ENCODE measurements at regions not wholly inside any gene's neighbourhood (a gene's known extent, or its start where the extent isn't known, plus 50 kb on each side); places are given as distances from the start of the nearest gene placed in this dataset.
"Not testable (repeated sequence)": the region's sequence is repeated elsewhere in the genome, so short reads cannot be mapped to it uniquely, and the experiment has no call there.

DNA sequence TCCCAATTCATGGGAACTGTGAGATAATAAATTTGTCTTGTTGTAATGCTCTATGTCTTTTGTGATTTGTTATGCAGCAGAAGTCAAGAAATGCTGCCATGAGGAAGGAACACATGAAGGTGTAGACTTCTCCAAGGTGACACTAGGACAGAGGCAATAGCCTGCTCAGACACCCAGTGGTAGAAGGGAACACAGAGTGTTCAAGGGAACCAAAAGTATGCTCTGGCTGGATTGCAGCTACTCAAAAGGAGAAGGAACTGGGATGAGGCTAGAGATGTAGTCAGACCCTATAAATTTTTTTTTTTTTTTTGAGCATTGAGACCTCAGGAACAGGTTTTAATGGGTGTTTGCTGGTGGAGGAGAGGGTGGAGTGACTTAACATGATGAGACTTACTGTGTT lies 232.5 kb downstream of the PARP8 start:
- Mint-ChIP-seq H3K27ac (no peak overlapping the region), H3K36me3 (ENCODE audit: low read depth) (no peaks in the 10 kb centered on the region), H3K4me1 (ENCODE audit: low read depth) (no peaks in the 10 kb centered on the region), H3K27me3 (ENCODE audit: low read depth) (no peaks in the 10 kb centered on the region), H3K9me3 (no peaks in the 10 kb centered on the region), H3K4me3 (no peak overlapping the region)

- Mint-ChIP-seq H3K9me3 (no peaks in the 10 kb centered on the region), H3K36me3 (ENCODE audit: low read depth) (no peaks in the 10 kb centered on the region), H3K4me1 (ENCODE audit: low read depth) (no peaks in the 10 kb centered on the region), H3K27me3 (ENCODE audit: low read depth) (no peaks in the 10 kb centered on the region), H3K4me3 (no peak overlapping the region), H3K27ac (no peak overlapping the region)
These were observed 234.6 kb downstream of the PARP8 start for GRCh38 chr5:50900952-50901510.

DNA sequence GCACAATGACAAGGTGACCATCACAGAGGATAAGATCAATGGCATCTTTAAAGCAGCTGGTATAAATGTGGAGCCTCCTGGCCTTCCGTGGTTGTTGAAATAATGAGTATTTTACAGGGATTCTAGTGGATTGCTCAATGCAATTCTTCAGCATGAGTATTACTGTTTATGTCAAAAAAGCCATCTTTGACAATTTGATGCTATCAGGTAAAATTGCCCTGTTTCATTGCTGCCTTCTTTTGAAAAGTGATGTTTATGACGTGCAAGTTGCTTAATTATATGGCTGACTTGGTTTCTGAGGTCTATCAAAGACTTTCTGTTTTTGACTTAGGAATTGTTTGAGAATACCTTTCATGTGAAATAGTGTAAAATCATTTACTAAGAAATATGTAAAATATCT lies 237.2 kb downstream of the PARP8 start:
- Mint-ChIP-seq H3K9me3 (no peaks in the 10 kb centered on the region), H3K36me3 (ENCODE audit: low read depth) (no peaks in the 10 kb centered on the region), H3K27ac (no peak overlapping the region), H3K27me3 (ENCODE audit: low read depth) (no peaks in the 10 kb centered on the region), H3K4me3 (no peak overlapping the region), H3K4me1 (ENCODE audit: low read depth) (no peaks in the 10 kb centered on the region)

DNA sequence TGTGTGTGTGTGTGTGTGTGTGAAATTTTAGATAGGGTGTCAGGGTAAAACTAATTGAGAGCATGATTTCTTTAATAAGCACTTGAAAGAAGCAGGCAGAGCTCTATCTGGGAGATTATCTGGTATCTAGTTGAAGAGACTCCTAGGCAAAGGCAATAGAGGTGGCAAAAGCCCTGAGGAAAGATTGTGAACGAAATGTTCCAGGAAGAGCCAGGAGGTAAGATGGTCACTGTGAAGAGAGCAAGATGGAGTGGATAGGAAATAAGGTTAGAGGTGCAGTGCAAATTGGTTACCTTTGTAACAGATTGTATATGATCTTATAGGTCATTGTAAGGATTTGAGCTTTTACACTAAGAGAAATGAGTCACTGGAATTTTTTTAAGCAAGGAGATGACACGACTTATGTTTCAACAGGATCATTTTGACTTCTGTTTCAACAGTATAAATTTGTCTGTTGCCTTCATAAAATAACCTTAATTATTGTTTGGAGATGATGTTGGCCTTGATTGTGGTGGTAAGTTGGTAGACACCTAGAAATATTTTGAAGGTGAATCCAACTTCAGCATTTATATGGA lies 239.6 kb downstream of the PARP8 start:
- H3K27ac Mint-ChIP-seq: no peak overlapping the region
- H3K9me3 Mint-ChIP-seq: no peaks in the 10 kb centered on the region
- no peaks in the 10 kb centered on the region for H3K4me1 Mint-ChIP-seq (ENCODE audit: low read depth)
- no peak overlapping the region for H3K4me3 Mint-ChIP-seq
- H3K27me3 Mint-ChIP-seq (ENCODE audit: low read depth): no peaks in the 10 kb centered on the region
- no peaks in the 10 kb centered on the region for H3K36me3 Mint-ChIP-seq (ENCODE audit: low read depth)

DNA sequence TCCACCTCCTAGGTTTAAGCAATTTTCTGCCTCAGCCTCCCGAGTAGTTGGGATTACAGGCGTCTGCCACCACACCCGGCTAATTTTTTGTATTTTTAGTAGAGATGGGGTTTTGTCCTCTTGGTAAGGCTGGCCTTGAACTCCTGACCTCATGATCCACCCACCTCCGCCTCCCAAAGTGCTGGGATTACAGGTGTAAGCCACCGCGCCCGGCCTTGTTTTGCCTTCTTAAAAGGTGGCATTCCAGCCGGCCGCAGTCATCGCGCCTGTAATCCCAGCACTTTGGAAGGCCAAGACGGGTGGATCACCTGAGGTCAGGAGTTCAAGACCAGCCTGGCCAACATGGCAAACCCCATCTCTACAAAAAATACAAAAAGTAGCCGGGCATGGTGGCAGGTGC lies 253.7 kb downstream of the PARP8 start:
- not testable (repeated sequence) for H3K27me3 Mint-ChIP-seq (ENCODE audit: low read depth); H3K36me3 Mint-ChIP-seq (ENCODE audit: low read depth); H3K27ac Mint-ChIP-seq; H3K9me3 Mint-ChIP-seq; H3K4me1 Mint-ChIP-seq (ENCODE audit: low read depth); H3K4me3 Mint-ChIP-seq

DNA sequence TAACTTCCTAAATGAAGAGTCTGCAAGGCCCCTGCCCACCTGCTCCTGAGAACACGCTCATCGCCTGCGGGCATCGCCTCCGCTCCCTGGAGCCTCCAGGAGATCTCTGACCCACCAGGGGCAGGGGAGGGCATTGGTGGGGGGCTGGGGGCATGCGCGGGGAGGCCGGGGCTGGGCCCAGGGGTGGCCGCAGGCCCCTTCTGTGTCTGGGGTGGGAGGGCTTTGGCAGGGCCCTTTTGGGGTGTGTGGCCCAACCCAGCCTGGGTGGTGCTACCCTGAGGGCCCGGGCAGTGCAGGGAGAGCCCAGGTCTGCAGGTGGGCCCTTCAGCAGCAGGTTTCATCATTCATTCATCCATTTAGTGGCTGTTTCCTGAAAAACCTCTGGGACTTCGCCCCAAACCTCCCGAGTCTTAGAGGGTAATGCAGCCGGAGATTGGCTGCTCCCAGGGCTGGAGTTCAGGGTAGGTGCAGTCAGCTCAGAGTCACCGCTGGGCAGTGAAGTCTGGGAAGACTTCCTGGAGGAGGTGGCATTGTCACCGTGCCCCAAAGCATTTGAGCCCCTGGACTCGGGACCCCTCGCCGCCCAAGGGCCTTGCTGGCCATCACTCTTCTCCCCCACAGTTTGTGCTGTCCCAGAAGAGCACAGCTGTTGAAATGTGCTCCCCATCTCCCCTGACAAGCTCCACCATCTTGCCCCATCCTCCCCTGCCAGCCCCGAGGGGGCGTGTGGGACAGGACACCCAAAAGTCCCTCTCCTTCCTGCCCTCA lies 255.1 kb downstream of the PARP8 start:
- H3K27me3 Mint-ChIP-seq (ENCODE audit: low read depth): peaks cover 5% of the 10 kb centered on the region
- no peaks in the 10 kb centered on the region for H3K9me3 Mint-ChIP-seq
- H3K4me1 Mint-ChIP-seq (ENCODE audit: low read depth): no peaks in the 10 kb centered on the region
- H3K27ac Mint-ChIP-seq: no peak overlapping the region
- H3K36me3 Mint-ChIP-seq (ENCODE audit: low read depth): no peaks in the 10 kb centered on the region
- H3K4me3 Mint-ChIP-seq: no peak overlapping the region

DNA sequence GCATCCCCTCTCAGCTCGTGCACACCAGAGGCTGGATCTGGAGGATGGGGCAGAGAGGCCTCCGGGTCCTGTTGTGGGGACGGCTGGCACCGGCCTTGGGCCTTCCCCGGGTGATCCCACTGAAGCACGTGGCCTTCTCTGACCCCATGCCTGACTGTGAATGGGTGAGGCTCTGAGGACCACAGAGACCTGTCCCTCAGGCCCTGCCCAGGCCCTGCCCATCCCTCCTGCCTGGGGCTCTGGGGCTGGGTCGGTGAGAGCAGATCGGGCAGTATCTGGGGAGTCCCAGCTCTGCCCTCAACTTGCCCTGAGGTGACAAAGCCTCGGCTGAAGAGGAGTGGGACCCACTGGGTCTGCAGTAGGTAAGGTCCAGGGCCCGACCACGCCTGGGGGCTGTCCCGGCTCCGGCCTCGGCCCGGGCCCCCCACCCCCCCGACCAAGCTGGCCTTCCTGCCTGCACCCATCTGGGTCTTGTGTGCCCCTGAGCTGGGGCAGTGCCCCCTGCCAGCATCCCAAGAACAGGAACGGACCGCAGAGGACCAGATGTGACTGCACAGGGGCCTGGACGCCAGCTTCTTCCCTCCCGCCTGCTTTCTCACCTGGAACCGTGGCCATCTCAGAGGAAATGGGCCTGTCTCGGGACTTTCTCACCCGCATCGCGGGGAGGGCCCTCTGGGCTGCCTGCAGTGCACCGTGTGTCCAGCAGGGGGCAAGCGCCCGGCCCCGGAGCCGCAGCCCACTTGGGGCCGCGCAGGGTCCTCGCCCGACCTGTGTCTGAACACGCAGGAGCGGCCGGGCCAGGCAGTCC lies 255.9 kb downstream of the PARP8 start:
- not testable (repeated sequence) for H3K36me3 Mint-ChIP-seq (ENCODE audit: low read depth); H3K4me3 Mint-ChIP-seq; H3K27me3 Mint-ChIP-seq (ENCODE audit: low read depth); H3K4me1 Mint-ChIP-seq (ENCODE audit: low read depth); H3K27ac Mint-ChIP-seq; H3K9me3 Mint-ChIP-seq

GRCh38 chr5:50922942-50923767 lies 256.7 kb downstream of the PARP8 start:
- no peaks in the 10 kb centered on the region for H3K4me1 Mint-ChIP-seq (ENCODE audit: low read depth)

DNA sequence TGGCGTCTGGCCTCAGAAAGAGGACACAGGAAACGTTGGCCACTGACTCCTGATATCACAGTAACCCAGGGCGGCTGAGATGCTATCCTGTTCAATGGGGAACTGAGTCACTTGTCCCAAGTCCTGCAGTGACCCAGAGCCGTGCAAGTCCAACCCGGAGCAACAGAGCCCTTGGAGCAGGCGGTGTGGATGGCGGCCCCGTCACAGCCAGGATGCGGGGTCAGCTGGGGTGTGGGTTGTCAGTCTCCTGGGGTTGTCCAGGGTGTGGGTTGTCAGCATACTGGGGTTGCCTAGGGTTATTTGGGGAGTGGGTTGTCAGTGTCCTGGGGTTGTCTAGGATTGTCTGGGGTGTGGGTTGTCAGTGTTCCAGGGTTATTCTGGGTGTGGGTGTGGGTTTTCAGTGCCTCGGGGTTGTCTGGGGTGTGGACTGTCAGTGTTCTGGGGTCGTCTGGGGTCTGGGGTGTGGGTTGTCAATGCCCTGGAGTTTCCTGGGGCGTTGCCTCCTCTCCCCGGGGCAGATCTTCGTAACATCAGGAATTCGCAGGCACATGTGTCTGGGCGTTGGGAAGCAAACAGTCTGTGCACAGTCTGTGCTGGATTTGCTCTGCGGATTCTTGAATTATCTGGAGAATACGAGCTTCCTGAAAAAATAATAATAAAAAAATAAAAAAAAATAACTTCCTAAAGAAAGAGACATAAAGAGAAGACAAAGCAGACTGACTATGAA lies 257.5 kb downstream of the PARP8 start:
- Mint-ChIP-seq H3K4me3 (no peak overlapping the region), H3K36me3 (ENCODE audit: low read depth) (no peaks in the 10 kb centered on the region), H3K27ac (no peak overlapping the region), H3K27me3 (ENCODE audit: low read depth) (peaks cover 5% of the 10 kb centered on the region), H3K9me3 (no peaks in the 10 kb centered on the region), H3K4me1 (ENCODE audit: low read depth) (no peaks in the 10 kb centered on the region)

More at GRCh38 chr5:50922942-50923767, 256.7 kb downstream of the PARP8 start:
- no peak overlapping the region for H3K27ac Mint-ChIP-seq
- no peak overlapping the region for H3K4me3 Mint-ChIP-seq
- no peaks in the 10 kb centered on the region for H3K36me3 Mint-ChIP-seq (ENCODE audit: low read depth)
- H3K27me3 Mint-ChIP-seq (ENCODE audit: low read depth): peaks cover 5% of the 10 kb centered on the region
- no peaks in the 10 kb centered on the region for H3K9me3 Mint-ChIP-seq

- no peaks in the 10 kb centered on the region for H3K36me3 Mint-ChIP-seq (ENCODE audit: low read depth)
- H3K4me1 Mint-ChIP-seq (ENCODE audit: low read depth): no peaks in the 10 kb centered on the region
- peaks cover 5% of the 10 kb centered on the region for H3K27me3 Mint-ChIP-seq (ENCODE audit: low read depth)
- H3K9me3 Mint-ChIP-seq: no peaks in the 10 kb centered on the region
- no peak overlapping the region for H3K4me3 Mint-ChIP-seq
- no peak overlapping the region for H3K27ac Mint-ChIP-seq
These were observed 261.5 kb downstream of the PARP8 start for GRCh38 chr5:50927953-50928352.

DNA sequence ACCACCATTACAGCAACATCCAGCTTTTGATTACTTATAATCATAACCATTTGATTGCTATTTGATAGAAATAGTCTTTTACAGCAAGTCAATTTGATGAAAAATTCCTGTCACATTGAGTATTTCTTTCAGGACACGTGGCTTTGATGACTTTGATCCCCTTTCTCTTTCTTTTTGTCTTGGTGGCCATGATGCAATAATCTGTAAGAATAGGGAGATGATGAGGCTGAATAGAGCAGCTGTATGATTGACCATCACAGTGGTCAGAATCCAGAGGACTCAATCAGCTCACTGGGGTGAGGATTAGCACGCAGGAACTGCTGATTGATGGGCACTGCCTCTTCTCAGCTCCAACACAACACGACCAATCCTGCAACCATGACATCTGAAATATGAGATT lies 262.7 kb downstream of the PARP8 start:
- Mint-ChIP-seq H3K4me3 (no peak overlapping the region), H3K4me1 (ENCODE audit: low read depth) (no peaks in the 10 kb centered on the region), H3K27ac (no peak overlapping the region), H3K9me3 (no peaks in the 10 kb centered on the region), H3K36me3 (ENCODE audit: low read depth) (no peaks in the 10 kb centered on the region), H3K27me3 (ENCODE audit: low read depth) (peaks cover 5% of the 10 kb centered on the region)

- H3K4me1 Mint-ChIP-seq (ENCODE audit: low read depth): no peaks in the 10 kb centered on the region
- no peaks in the 10 kb centered on the region for H3K36me3 Mint-ChIP-seq (ENCODE audit: low read depth)
- no peak overlapping the region for H3K27ac Mint-ChIP-seq
- H3K4me3 Mint-ChIP-seq: no peak overlapping the region
- no peaks in the 10 kb centered on the region for H3K27me3 Mint-ChIP-seq (ENCODE audit: low read depth)
- no peaks in the 10 kb centered on the region for H3K9me3 Mint-ChIP-seq
These were observed 267.9 kb downstream of the PARP8 start for GRCh38 chr5:50934343-50934742.

- Mint-ChIP-seq H3K9me3 (peaks cover 4% of the 10 kb centered on the region), H3K4me3 (no peak overlapping the region), H3K27me3 (ENCODE audit: low read depth) (peaks cover 2% of the 10 kb centered on the region), H3K4me1 (ENCODE audit: low read depth) (no peaks in the 10 kb centered on the region), H3K27ac (no peak overlapping the region), H3K36me3 (ENCODE audit: low read depth) (no peaks in the 10 kb centered on the region)
These were observed 278.7 kb downstream of the PARP8 start for GRCh38 chr5:50945139-50945538.

All from T-helper 1 cell treated with Interleukin-12 subunit alpha and Interleukin-12 subunit beta and Interleukin-4 antibody, amounts not matched to agents 30 μg/mL and 1 μg/mL, for 36 hours (primary cell).